ENCODE measurements at regions not wholly inside any gene's neighbourhood (a gene's known extent, or its start where the extent isn't known, plus 50 kb on each side); places are given as distances from the start of the nearest gene placed in this dataset.
"Not testable (repeated sequence)": the region's sequence is repeated elsewhere in the genome, so short reads cannot be mapped to it uniquely, and the experiment has no call there.

DNA sequence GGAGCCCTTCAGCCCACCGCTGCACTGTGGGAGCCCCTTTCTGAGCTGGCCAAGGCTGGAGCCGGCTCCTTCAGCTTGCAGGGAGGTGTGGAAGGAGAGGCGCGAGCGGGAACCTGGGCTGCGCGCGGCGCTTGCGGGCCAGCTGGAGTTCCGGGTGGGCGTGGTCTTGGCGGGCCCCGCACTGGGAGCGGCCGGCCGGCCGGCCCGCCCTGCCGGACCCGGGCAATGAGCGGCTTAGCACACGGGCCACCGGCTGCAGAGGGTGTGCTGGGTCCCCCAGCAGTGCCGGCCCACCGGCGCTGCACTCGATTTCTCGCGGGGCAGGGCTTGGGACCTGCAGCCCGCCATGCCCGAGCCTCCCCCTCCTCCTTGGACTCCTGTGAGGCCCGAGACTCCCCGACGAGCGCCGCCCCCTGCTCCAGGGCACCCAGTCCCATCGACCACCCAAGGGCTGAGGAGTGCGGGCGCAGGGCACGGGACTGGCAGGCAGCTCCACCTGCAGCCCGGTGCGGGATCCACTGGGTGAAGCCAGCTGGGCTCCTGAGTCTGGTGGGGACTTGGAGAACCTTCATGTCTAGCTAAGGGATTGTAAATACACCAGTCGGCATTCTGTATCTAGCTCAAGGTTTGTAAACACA lies 886.5 kb downstream of the FSTL5 start:
- H3K27me3 ChIP-seq (ENCODE audit: control insufficient read depth, insufficient read depth, low read length); H3K36me3 ChIP-seq (ENCODE audit: control insufficient read depth, insufficient read depth, low read length); H3K4me3 ChIP-seq (ENCODE audit: low read length); DNase-seq; H3K27ac ChIP-seq (ENCODE audit: low read length); H3K4me1 ChIP-seq (ENCODE audit: control insufficient read depth, insufficient read depth, low read length); H3K9me3 ChIP-seq (ENCODE audit: control insufficient read depth, low read depth, low read length): not testable (repeated sequence)
- WGBS (ENCODE audit: insufficient coverage, low lambda C conversion rate): no CpG with 5 or more reads among the region's 44 CpGs

DNA sequence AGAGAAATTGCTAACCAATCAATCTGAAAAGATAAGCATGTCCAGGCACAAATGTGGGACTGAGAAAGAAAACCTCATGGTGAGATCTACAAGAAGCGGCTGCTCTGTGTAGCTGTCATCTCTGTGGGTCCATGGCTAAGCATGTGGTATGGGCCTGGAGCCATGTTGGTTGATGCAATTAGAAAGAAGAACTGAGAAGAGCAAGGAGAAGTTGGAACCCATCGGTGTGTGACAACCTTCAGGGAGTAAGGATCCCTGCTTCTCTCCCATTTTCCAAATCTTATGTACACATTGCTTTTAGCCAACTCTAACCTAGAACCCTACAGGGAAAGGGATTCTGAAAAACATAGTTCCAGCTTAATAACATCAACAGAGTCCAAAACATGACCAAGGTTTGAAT lies 890.2 kb downstream of the FSTL5 start:
- no CpG with 5 or more reads among the region's 2 CpGs for WGBS (ENCODE audit: insufficient coverage, low lambda C conversion rate)
- H3K4me1 ChIP-seq (ENCODE audit: control insufficient read depth, insufficient read depth, low read length): no peaks in the 10 kb centered on the region
- H3K9me3 ChIP-seq (ENCODE audit: control insufficient read depth, low read depth, low read length): peaks cover 7% of the 10 kb centered on the region
- H3K4me3 ChIP-seq (ENCODE audit: low read length): no peak overlapping the region
- no peaks in the 10 kb centered on the region for H3K36me3 ChIP-seq (ENCODE audit: control insufficient read depth, insufficient read depth, low read length)
- H3K27me3 ChIP-seq (ENCODE audit: control insufficient read depth, insufficient read depth, low read length): no peaks in the 10 kb centered on the region
- no peak overlapping the region for H3K27ac ChIP-seq (ENCODE audit: low read length)
- DNase-seq: no peak

GRCh38 chr4:161260819-161261218 lies 903.0 kb downstream of the FSTL5 start:
- no peak for DNase-seq
- Histone ChIP-seq H3K4me3 (ENCODE audit: low read length) (no peak overlapping the region), H3K27me3 (ENCODE audit: control insufficient read depth, insufficient read depth, low read length) (no peaks in the 10 kb centered on the region), H3K27ac (ENCODE audit: low read length) (no peak overlapping the region), H3K36me3 (ENCODE audit: control insufficient read depth, insufficient read depth, low read length) (no peaks in the 10 kb centered on the region), H3K9me3 (ENCODE audit: control insufficient read depth, low read depth, low read length) (peaks cover 3% of the 10 kb centered on the region), H3K4me1 (ENCODE audit: control insufficient read depth, insufficient read depth, low read length) (no peaks in the 10 kb centered on the region)
- no CpG with 5 or more reads among the region's 1 CpG for WGBS (ENCODE audit: insufficient coverage, low lambda C conversion rate)

- WGBS (ENCODE audit: insufficient coverage, low lambda C conversion rate): no CpG with 5 or more reads among the region's 4 CpGs
These were observed 907.1 kb downstream of the FSTL5 start for GRCh38 chr4:161256716-161257115.

GRCh38 chr4:161256172-161256571 lies 907.6 kb downstream of the FSTL5 start:
- Histone ChIP-seq H3K27ac (ENCODE audit: low read length) (no peak overlapping the region), H3K9me3 (ENCODE audit: control insufficient read depth, low read depth, low read length) (peaks cover 3% of the 10 kb centered on the region), H3K4me1 (ENCODE audit: control insufficient read depth, insufficient read depth, low read length) (no peaks in the 10 kb centered on the region), H3K36me3 (ENCODE audit: control insufficient read depth, insufficient read depth, low read length) (no peaks in the 10 kb centered on the region), H3K27me3 (ENCODE audit: control insufficient read depth, insufficient read depth, low read length) (no peaks in the 10 kb centered on the region), H3K4me3 (ENCODE audit: low read length) (no peak overlapping the region)
- DNase-seq: no peak
- no CpG with 5 or more reads among the region's 5 CpGs for WGBS (ENCODE audit: insufficient coverage, low lambda C conversion rate)

More at GRCh38 chr4:161256716-161257115, 907.1 kb downstream of the FSTL5 start:
- H3K27ac ChIP-seq (ENCODE audit: low read length): no peak overlapping the region
- no peak for DNase-seq
- H3K4me3 ChIP-seq (ENCODE audit: low read length): no peak overlapping the region
- H3K27me3 ChIP-seq (ENCODE audit: control insufficient read depth, insufficient read depth, low read length): no peaks in the 10 kb centered on the region
- H3K9me3 ChIP-seq (ENCODE audit: control insufficient read depth, low read depth, low read length): peaks cover 3% of the 10 kb centered on the region
- no peaks in the 10 kb centered on the region for H3K36me3 ChIP-seq (ENCODE audit: control insufficient read depth, insufficient read depth, low read length)
- H3K4me1 ChIP-seq (ENCODE audit: control insufficient read depth, insufficient read depth, low read length): no peaks in the 10 kb centered on the region

- no peaks in the 10 kb centered on the region for H3K27me3 ChIP-seq (ENCODE audit: control insufficient read depth, insufficient read depth, low read length)
- WGBS (ENCODE audit: insufficient coverage, low lambda C conversion rate): 100% methylated on average over 1 of the region's 3 CpGs
- no peak overlapping the region for H3K27ac ChIP-seq (ENCODE audit: low read length)
- no peaks in the 10 kb centered on the region for H3K36me3 ChIP-seq (ENCODE audit: control insufficient read depth, insufficient read depth, low read length)
- no peaks in the 10 kb centered on the region for H3K4me1 ChIP-seq (ENCODE audit: control insufficient read depth, insufficient read depth, low read length)
- H3K9me3 ChIP-seq (ENCODE audit: control insufficient read depth, low read depth, low read length): peaks cover 15% of the 10 kb centered on the region
- H3K4me3 ChIP-seq (ENCODE audit: low read length): no peak overlapping the region
- DNase-seq: no peak
These were observed 909.4 kb downstream of the FSTL5 start for GRCh38 chr4:161254375-161254774.

DNA sequence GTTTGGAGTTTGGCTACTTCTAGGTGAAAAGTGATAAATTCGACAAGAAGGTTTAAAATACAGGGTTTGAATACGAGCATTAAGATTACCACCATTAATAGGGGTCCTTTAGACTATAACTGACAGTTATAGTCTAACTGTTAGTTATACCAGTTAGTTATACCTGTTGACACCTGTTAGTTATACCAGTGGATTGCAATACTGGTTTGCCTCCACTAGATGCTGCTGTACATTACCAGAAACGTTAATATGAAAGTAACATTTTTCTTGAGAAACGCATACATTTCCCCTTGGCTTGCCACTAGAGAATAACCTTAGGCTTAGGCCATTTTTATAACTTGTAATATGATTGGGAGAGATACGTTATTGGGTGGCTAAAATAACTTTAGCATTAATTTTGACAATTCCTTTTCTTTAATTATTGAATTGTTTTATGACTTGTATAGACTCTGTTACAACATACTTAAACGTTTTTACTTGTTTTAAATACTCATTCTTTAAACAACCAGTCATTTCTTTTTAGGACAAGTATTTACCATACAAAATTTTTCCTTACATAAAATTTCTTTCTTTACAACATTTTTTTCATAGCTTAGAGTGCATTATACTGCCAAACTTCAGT lies 911.2 kb downstream of the FSTL5 start:
- Histone ChIP-seq H3K27me3 (ENCODE audit: control insufficient read depth, insufficient read depth, low read length) (no peaks in the 10 kb centered on the region), H3K36me3 (ENCODE audit: control insufficient read depth, insufficient read depth, low read length) (no peaks in the 10 kb centered on the region), H3K27ac (ENCODE audit: low read length) (no peak overlapping the region), H3K4me3 (ENCODE audit: low read length) (no peak overlapping the region), H3K4me1 (ENCODE audit: control insufficient read depth, insufficient read depth, low read length) (no peaks in the 10 kb centered on the region), H3K9me3 (ENCODE audit: control insufficient read depth, low read depth, low read length) (peaks cover 21% of the 10 kb centered on the region)
- 85% methylated on average over 2 of the region's 6 CpGs for WGBS (ENCODE audit: insufficient coverage, low lambda C conversion rate)
- DNase-seq: no peak

DNA sequence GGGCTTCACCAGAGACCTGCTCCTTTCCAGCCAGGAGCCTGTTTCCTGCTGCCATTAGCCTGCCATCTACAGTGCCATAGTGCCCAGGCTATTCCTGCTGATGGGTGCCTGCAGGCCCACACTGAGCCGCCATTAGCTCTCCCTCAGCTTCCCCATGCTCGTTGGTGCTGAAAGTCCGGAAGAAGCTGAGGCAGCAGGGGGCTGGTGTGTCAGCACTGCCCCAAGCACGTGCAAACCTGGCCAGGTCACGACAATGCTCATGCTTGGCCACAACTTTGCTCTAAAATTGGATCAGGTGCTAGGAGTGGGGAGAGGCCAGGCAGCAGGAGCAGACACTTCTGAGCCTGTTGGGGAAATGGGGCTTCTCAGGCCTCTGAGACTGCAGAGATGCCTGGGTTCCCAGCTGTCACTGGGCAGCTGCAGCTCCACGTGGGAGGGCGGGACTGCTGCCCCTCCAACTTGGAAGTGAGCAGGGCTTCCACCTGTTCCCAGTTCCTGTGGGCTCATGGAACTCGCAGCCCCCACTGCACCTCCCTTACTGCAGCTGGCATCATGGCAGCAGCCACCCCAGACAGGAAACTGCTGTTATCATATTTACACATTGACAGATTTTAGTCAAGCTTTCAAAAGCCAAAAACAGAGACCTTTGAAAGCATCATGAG lies 913.9 kb downstream of the FSTL5 start:
- Histone ChIP-seq H3K27me3 (ENCODE audit: control insufficient read depth, insufficient read depth, low read length) (no peaks in the 10 kb centered on the region), H3K27ac (ENCODE audit: low read length) (no peak overlapping the region), H3K4me3 (ENCODE audit: low read length) (no peak overlapping the region), H3K4me1 (ENCODE audit: control insufficient read depth, insufficient read depth, low read length) (no peaks in the 10 kb centered on the region), H3K36me3 (ENCODE audit: control insufficient read depth, insufficient read depth, low read length) (no peaks in the 10 kb centered on the region), H3K9me3 (ENCODE audit: control insufficient read depth, low read depth, low read length) (peaks cover 18% of the 10 kb centered on the region)
- WGBS (ENCODE audit: insufficient coverage, low lambda C conversion rate): no CpG with 5 or more reads among the region's 8 CpGs
- DNase-seq: no peak

DNA sequence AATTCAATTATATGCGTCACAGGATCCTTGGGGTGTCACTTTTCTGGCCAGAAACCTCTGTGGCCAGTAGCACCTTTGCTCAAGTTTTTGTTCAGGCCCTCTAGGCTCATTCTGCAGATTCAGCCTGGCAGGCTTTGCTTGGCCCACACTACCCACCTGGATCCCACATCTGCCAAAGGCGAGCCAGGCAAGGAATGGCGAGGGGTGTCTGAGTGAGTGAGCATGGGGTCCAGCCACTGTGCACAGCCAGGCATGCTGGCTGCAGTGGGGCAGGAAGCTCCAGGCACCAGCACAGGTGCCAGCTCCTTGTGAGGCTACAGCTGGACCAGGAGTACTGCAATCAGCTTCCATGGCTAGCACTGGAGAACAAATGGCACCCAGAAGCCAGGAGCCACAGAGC lies 914.9 kb downstream of the FSTL5 start:
- no peaks in the 10 kb centered on the region for H3K36me3 ChIP-seq (ENCODE audit: control insufficient read depth, insufficient read depth, low read length)
- H3K4me1 ChIP-seq (ENCODE audit: control insufficient read depth, insufficient read depth, low read length): no peaks in the 10 kb centered on the region
- WGBS (ENCODE audit: insufficient coverage, low lambda C conversion rate): no CpG with 5 or more reads among the region's 3 CpGs

GRCh38 chr4:161247831-161248230 lies 916.0 kb downstream of the FSTL5 start:
- Histone ChIP-seq H3K4me1 (ENCODE audit: control insufficient read depth, insufficient read depth, low read length) (no peaks in the 10 kb centered on the region), H3K27ac (ENCODE audit: low read length) (no peak overlapping the region), H3K9me3 (ENCODE audit: control insufficient read depth, low read depth, low read length) (peaks cover 18% of the 10 kb centered on the region), H3K27me3 (ENCODE audit: control insufficient read depth, insufficient read depth, low read length) (no peaks in the 10 kb centered on the region), H3K4me3 (ENCODE audit: low read length) (no peak overlapping the region), H3K36me3 (ENCODE audit: control insufficient read depth, insufficient read depth, low read length) (no peaks in the 10 kb centered on the region)
- no peak for DNase-seq
- no CpG with 5 or more reads among the region's 1 CpG for WGBS (ENCODE audit: insufficient coverage, low lambda C conversion rate)

More for the DNA sequence above, 914.9 kb downstream of the FSTL5 start:
- no peak for DNase-seq
- H3K27me3 ChIP-seq (ENCODE audit: control insufficient read depth, insufficient read depth, low read length): no peaks in the 10 kb centered on the region
- H3K4me3 ChIP-seq (ENCODE audit: low read length): no peak overlapping the region
- H3K9me3 ChIP-seq (ENCODE audit: control insufficient read depth, low read depth, low read length): peaks cover 18% of the 10 kb centered on the region
- H3K27ac ChIP-seq (ENCODE audit: low read length): no peak overlapping the region

Data from large intestine (tissue), 3 donors.